Stomach (tissue), 8 donors: ENCODE measurements at regions not wholly inside any gene's neighbourhood (a gene's known extent, or its start where the extent isn't known, plus 50 kb on each side); places are given as distances from the start of the nearest gene placed in this dataset.

Source experiments
- DNase-seq, 2 donors: peaks; one replicate each; pipeline versions ENCODE4 v3.0.0 to v3.0.0-alpha.2; 2013 to 2019
- H3K27ac ChIP-seq, 5 donors: fragments of 200-600 bp in 4 of 5; sonication (generic) in 4 of 5; one replicate each; pipeline ENCODE4 v1.5.1; 2013 to 2019; ENCODE audit warnings: mild to moderate bottlenecking in 1 of 5, moderate library complexity in 1 of 5
- H3K27me3 ChIP-seq, 3 donors: fragments of 200-600 bp; sonication (generic); one replicate each; pipeline ENCODE4 v1.5.1; 2017 to 2019; ENCODE audit warnings: mixed run types in 1 of 3
- H3K36me3 ChIP-seq, 4 donors: fragments of 200-600 bp; sonication (generic); 1 replicate in 3 of 4; 2 replicates in 1 of 4; pipeline ENCODE4 v1.5.1; 2016 to 2019
- H3K4me1 ChIP-seq, 4 donors: fragments of 200-600 bp; sonication (generic); one replicate each; pipeline ENCODE4 v1.5.1; 2016 to 2019
- H3K4me3 ChIP-seq, 4 donors: fragments of 200-600 bp; sonication (generic) in 3 of 4; one replicate each; pipeline ENCODE4 v1.5.1; 2016 to 2019; ENCODE audit warnings: mild to moderate bottlenecking in 1 of 4
- H3K9me3 ChIP-seq, 4 donors: fragments of 200-600 bp; sonication (generic); one replicate each; pipeline ENCODE4 v1.5.1; 2016 to 2019
- EP300 ChIP-seq: sonication (generic); formaldehyde crosslinking; IDR thresholded peaks from one replicate; pipeline ENCODE4 v1.6.1; 2017; ENCODE audit warnings: antibody characterized with exemption
- POLR2A ChIP-seq, 4 donors: fragments of 450-650 bp; IDR thresholded peaks; one replicate each; pipeline ENCODE4 v1.6.1; 2016; ENCODE audit warnings: antibody characterized with exemption in 4 of 4, control low read depth in 2 of 4, mild to moderate bottlenecking in 1 of 4, moderate library complexity in 1 of 4
- POLR2AphosphoS5 ChIP-seq, 3 donors: sonication (generic); formaldehyde crosslinking; IDR thresholded peaks; one replicate each; pipeline ENCODE4 v1.6.1; 2016; ENCODE audit warnings: antibody characterized with exemption in 3 of 3
- WGBS, 5 donors: extraction: QIAGEN DNeasy Blood & Tissue Kit in 3 of 5; methylation state at CpG; one replicate each; pipeline versions ENCODE4 v1.1.5 to v1.1.7; 2013 to 2018; 5-methylcytosine and 5-hydroxymethylcytosine counted together
- intact Hi-C: fragments of 100-400 bp; cut with DNase I; formaldehyde crosslinking; loops from one replicate; pipeline ENCODE4 v1.15.1; 2023; ENCODE audit warnings: low total_unique reads
- TF ChIP-seq, protein P1 (sequence below), 7 experiments: fragments of 450-650 bp in 4 of 7; fragments of 200-600 bp in 3 of 7; sonication (generic) in 3 of 7; IDR thresholded peaks; one replicate each; pipeline ENCODE4 v1.5.1; 2016 to 2019; ENCODE audit warnings: antibody characterized with exemption in 7 of 7, control low read depth in 2 of 7, mild to moderate bottlenecking in 1 of 7
- donor health status: healthy with polysubstance abuse.
- donor health status: Bipolar disorder and iron deficiency.
- donor health status: healthy.

DNA sequence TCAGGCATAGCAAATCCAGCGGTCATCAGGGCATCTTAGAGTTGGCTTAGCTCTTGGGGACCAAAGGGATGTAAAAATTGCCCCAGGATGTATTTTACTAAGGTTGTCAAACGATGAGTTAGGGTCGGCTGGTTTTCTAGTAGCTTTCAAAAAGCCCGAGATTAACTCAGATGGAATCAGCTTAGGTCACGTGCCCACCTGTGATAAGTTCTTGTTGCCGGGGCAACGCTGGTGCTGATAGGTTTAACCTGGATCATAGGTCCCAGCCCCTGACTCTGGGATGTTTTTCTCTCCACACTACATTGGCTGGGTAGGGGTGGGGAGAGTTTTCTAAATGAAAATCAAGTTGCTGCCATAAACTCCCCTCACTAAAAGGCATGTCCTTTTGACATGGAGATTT is 257.3 kb upstream of the SULF2 start:
- intact Hi-C loops, result no loop called here
- no peaks in the 10 kb centered on the region for H3K4me1 ChIP-seq
- H3K4me3 ChIP-seq, result no peak overlapping the region
- no peaks in the 10 kb centered on the region for H3K9me3 ChIP-seq
- H3K27ac ChIP-seq, result no peak overlapping the region
- H3K27me3 ChIP-seq, result peaks cover 0 to 12% (median 0%) of the 10 kb centered on the region in 3 donors
- no peak for DNase-seq
- H3K36me3 ChIP-seq, result no peaks in the 10 kb centered on the region
- TF ChIP-seq EP300 (no peak), POLR2A (IDR thresholded peaks at IDR 0.05) (no peak)
- TF ChIP-seq, protein P1, sequence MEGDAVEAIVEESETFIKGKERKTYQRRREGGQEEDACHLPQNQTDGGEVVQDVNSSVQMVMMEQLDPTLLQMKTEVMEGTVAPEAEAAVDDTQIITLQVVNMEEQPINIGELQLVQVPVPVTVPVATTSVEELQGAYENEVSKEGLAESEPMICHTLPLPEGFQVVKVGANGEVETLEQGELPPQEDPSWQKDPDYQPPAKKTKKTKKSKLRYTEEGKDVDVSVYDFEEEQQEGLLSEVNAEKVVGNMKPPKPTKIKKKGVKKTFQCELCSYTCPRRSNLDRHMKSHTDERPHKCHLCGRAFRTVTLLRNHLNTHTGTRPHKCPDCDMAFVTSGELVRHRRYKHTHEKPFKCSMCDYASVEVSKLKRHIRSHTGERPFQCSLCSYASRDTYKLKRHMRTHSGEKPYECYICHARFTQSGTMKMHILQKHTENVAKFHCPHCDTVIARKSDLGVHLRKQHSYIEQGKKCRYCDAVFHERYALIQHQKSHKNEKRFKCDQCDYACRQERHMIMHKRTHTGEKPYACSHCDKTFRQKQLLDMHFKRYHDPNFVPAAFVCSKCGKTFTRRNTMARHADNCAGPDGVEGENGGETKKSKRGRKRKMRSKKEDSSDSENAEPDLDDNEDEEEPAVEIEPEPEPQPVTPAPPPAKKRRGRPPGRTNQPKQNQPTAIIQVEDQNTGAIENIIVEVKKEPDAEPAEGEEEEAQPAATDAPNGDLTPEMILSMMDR (IDR thresholded peaks at IDR 0.05), result no peak
- 47 to 80% (median 66%) methylated on average over 7 of the region's 7 CpGs for WGBS, 5 donors

DNA sequence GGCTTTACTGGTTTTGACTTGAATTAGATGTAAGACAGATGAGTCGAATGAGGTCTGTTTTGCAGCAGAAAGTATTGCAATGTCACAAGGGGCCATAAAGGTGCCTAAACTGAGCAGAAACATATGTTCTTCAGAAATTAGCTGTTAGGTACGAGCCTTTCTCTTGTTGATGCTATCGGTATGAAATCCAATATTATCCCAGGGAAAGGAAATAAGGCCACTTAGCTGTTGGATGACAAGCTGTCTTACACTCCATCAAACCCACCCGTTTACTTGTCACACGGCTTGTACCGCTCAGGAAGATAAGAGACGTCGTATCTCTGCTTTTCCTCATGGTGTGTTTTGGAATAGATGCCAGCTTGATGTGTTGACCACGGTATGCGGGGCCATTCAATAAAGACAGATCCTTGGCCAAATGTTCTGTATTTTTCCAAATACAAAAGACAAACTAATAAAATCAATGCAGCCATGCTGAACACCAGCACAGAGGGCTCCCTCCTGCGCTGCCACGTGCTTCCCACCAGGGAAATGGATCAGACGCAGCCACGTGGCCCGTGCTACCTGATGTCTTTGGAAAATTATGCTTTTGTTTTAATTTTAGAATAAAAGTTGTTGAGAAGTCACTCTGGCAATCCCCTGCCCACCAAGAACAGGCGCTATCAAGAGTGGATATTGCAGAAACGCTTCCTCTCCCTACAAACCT is 255.9 kb upstream of the SULF2 start:
- intact Hi-C loops, result no loop called here
- no peak for DNase-seq

DNA sequence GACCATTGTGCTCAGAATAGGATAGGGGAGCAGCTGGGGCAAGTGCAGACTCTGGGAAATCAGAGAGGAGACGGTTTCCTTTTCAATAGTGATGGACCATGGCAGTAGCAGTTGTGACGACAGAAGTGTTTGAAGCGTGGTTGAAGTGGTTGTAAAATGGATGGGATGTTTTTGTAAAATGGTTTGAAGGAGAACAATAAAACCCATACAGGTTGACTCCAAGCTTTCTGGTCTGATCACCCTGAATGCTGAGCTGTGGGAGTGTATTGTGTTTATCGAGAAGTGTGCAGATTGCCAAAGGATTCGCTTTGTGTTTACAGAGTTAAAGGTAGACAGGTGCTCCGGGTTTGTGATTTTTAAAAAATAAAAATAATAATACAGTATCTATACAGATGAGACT is 255.2 kb upstream of the SULF2 start:
- H3K27ac ChIP-seq, result no peak overlapping the region
- no peaks in the 10 kb centered on the region for H3K36me3 ChIP-seq
- no peaks in the 10 kb centered on the region for H3K9me3 ChIP-seq
- TF ChIP-seq EP300, result no peak
- TF ChIP-seq, protein P1 (IDR thresholded peaks at IDR 0.05), result no peak
- TF ChIP-seq POLR2AphosphoS5 (IDR thresholded peaks at IDR 0.05), result no peak
- TF ChIP-seq POLR2A (IDR thresholded peaks at IDR 0.05), result no peak
- no peak overlapping the region for H3K4me3 ChIP-seq
- WGBS, 5 donors, result 86 to 87% (median 86%) methylated on average over 6 of the region's 6 CpGs
- no peak for DNase-seq
- intact Hi-C loops, result no loop called here
- no peaks in the 10 kb centered on the region for H3K27me3 ChIP-seq
- no peaks in the 10 kb centered on the region for H3K4me1 ChIP-seq

More for the DNA sequence above, 255.9 kb upstream of the SULF2 start:
- TF ChIP-seq POLR2AphosphoS5 (IDR thresholded peaks at IDR 0.05), result no peak
- no peak for TF ChIP-seq EP300
- TF ChIP-seq, protein P1 (IDR thresholded peaks at IDR 0.05), result no peak
- no peak for TF ChIP-seq POLR2A (IDR thresholded peaks at IDR 0.05)
- H3K27ac ChIP-seq, result no peak overlapping the region
- no peaks in the 10 kb centered on the region for H3K9me3 ChIP-seq
- no peaks in the 10 kb centered on the region for H3K4me1 ChIP-seq
- 58 to 68% (median 59%) methylated on average over 17 of the region's 17 CpGs for WGBS, 5 donors
- H3K36me3 ChIP-seq, result no peaks in the 10 kb centered on the region
- H3K27me3 ChIP-seq, result peaks cover 0 to 1% (median 0%) of the 10 kb centered on the region in 3 donors
- H3K4me3 ChIP-seq, result no peak overlapping the region

DNA sequence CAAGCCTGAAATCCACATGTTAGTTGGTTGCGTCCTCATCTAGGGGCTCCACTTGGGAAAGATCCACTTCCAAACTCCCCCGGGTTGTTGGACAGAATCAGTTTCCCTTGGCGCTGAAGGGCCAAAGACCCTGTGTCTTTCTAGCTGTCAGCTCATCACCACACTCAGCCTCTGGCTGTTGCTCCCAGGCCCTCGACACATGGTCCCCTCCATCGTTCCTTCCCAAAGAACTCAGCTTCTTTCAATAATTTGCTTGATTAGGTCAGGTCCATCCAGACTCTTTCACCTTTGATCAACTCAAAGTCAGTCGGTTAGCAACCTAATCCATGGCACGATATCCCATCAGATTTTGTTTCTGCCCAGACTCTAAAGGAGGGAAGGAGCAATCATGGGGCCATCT is 254.8 kb upstream of the SULF2 start:
- 75 to 85% (median 81%) methylated on average over 7 of the region's 7 CpGs for WGBS, 5 donors
- TF ChIP-seq POLR2A (IDR thresholded peaks at IDR 0.05), result no peak
- TF ChIP-seq EP300, result no peak
- TF ChIP-seq, protein P1 (IDR thresholded peaks at IDR 0.05), result no peak
- no peak for TF ChIP-seq POLR2AphosphoS5 (IDR thresholded peaks at IDR 0.05)
- DNase-seq, result no peak
- no peaks in the 10 kb centered on the region for H3K27me3 ChIP-seq
- no peak overlapping the region for H3K4me3 ChIP-seq
- no peak overlapping the region for H3K27ac ChIP-seq
- no peaks in the 10 kb centered on the region for H3K36me3 ChIP-seq
- intact Hi-C loops, result no loop called here
- H3K9me3 ChIP-seq, result no peaks in the 10 kb centered on the region
- H3K4me1 ChIP-seq, result no peaks in the 10 kb centered on the region
